NCI-H774 (cell line): ENCODE measurements at regions not wholly inside any gene's neighbourhood (a gene's known extent, or its start where the extent isn't known, plus 50 kb on each side); places are given as distances from the start of the nearest gene placed in this dataset.

ENCODE experiments used
- DNase-seq: peaks from one replicate; lab custom pipeline; 2025; lab: John Stamatoyannopoulos, UW

GRCh38 chr2:65532326-65532725, 99.9 kb upstream of the SPRED2 start:
- DNase-seq, result no peak

GRCh38 chr2:65530547-65531320, 98.3 kb upstream of the SPRED2 start:
- DNase-seq, result no peak

- no peak for DNase-seq
Measured at GRCh38 chr2:65529419-65529818, 97.0 kb upstream of the SPRED2 start.

- DNase-seq, result no peak
Measured at GRCh38 chr2:65528241-65528574, 95.8 kb upstream of the SPRED2 start.

- DNase-seq, result no peak
Measured at GRCh38 chr2:65527451-65528240, 95.2 kb upstream of the SPRED2 start.

- no peak for DNase-seq
Measured at GRCh38 chr2:65525616-65526231, 93.3 kb upstream of the SPRED2 start.

GRCh38 chr2:65522922-65523321, 90.5 kb upstream of the SPRED2 start:
- DNase-seq, result no peak

GRCh38 chr2:65518751-65519150, 86.4 kb upstream of the SPRED2 start:
- no peak for DNase-seq

GRCh38 chr2:65514555-65515195, 82.3 kb upstream of the SPRED2 start:
- DNase-seq, result no peak

- DNase-seq, result no peak
Measured at GRCh38 chr2:65512783-65513182, 80.4 kb upstream of the SPRED2 start.

- no peak for DNase-seq
Measured at GRCh38 chr2:65511306-65511705, 78.9 kb upstream of the SPRED2 start.

- DNase-seq, result no peak
Measured at GRCh38 chr2:65508225-65508624, 75.8 kb upstream of the SPRED2 start.

- DNase-seq, result no peak
Measured at GRCh38 chr2:65507102-65508069, 75.0 kb upstream of the SPRED2 start.

GRCh38 chr2:65504814-65505697, 72.7 kb upstream of the SPRED2 start:
- no peak for DNase-seq

GRCh38 chr2:65504201-65504600, 71.8 kb upstream of the SPRED2 start:
- DNase-seq, result no peak

GRCh38 chr2:65503746-65504145, 71.3 kb upstream of the SPRED2 start:
- DNase-seq, result no peak

GRCh38 chr2:65501836-65502235, 69.4 kb upstream of the SPRED2 start:
- no peak for DNase-seq

GRCh38 chr2:65501074-65501473, 68.7 kb upstream of the SPRED2 start:
- no peak for DNase-seq

- DNase-seq, result no peak
Measured at GRCh38 chr2:65500310-65501040, 68.1 kb upstream of the SPRED2 start.

GRCh38 chr2:65499216-65499615, 66.8 kb upstream of the SPRED2 start:
- no peak for DNase-seq
